HCT116 (cell line): ENCODE measurements at regions not wholly inside any gene's neighbourhood (a gene's known extent, or its start where the extent isn't known, plus 50 kb on each side); places are given as distances from the start of the nearest gene placed in this dataset.

Experiments used
- ATAC-seq: fragments of 200-7000 bp; cut with Tn5 transposase; 2 replicates; pipeline ENCODE4 v1.9.1; 2020; ENCODE audit warnings: mild to moderate bottlenecking, moderate library complexity
- BruUV-seq: library from RNA; stranded (reverse); fragments of 400-500 nt; replicated peaks from 2 replicates; lab custom pipeline; 2021; lab: Mats Ljungman, UMichigan
- CTCF ChIA-PET: fragments of 300-600 bp; sonication (Branson Sonifier 250); formaldehyde crosslinking; loops from one replicate; lab custom pipeline; 2021; ENCODE audit warnings: antibody characterized with exemption; lab: Charles Lee
- POLR2A ChIA-PET: fragments of 300-600, 350-600 bp; sonication (Branson Sonifier 250); formaldehyde crosslinking; loops from one replicate; lab custom pipeline; 2021; ENCODE audit warnings: antibody characterized with exemption; lab: Charles Lee
- RAD21 ChIA-PET, 2 experiments: fragments of 300-600 bp; sonication (Branson Sonifier 250); formaldehyde crosslinking; loops; one replicate each; lab custom pipeline; 2023; ENCODE audit warnings: low total read pairs in 2 of 2; ENCODE audit not compliant: uncharacterized antibody in 2 of 2, unreplicated experiment in 2 of 2, low non-redundant PET in 1 of 2; lab: Charles Lee
- DNase-seq: peaks from one replicate; pipeline ENCODE4 v3.0.0-alpha.2; 2010; ENCODE audit warnings: low read depth, low spot score
- H2AFZ ChIP-seq: fragments of 200-600 bp; shearing (Covaris generic), sonication (generic); 2 replicates; pipeline ENCODE4 v1.6.1; 2017; ENCODE audit warnings: low read depth, mixed run types, mixed read lengths, antibody characterized with exemption, low read length; ENCODE audit not compliant: poor library complexity, severe bottlenecking
- H3K27ac ChIP-seq: 2 replicates; pipeline ENCODE4 v1.5.1; 2012; ENCODE audit warnings: low read depth, low read length
- H3K27me3 ChIP-seq: fragments of 200-600 bp; sonication (generic); 2 replicates; pipeline ENCODE4 v1.6.1; 2016; ENCODE audit warnings: mixed run types, low read length, mixed read lengths; ENCODE audit not compliant: insufficient read depth
- H3K36me3 ChIP-seq, 2 experiments: fragments of 200-500 bp in 1 of 2; fragments of 200-600 bp in 1 of 2; sonication (Bioruptor generic) in 1 of 2; sonication (generic) in 1 of 2; 2 replicates each; pipeline versions ENCODE4 v1.5.1 to v1.6.1; 2014 to 2016; ENCODE audit warnings: low read length in 2 of 2, inconsistent platforms in 1 of 2, mixed read lengths in 1 of 2, mixed run types in 1 of 2; ENCODE audit not compliant: insufficient read depth in 2 of 2, control insufficient read depth in 1 of 2
- H3K4me1 ChIP-seq, 2 experiments: fragments of 200-600 bp in 1 of 2; sonication (generic) in 1 of 2; 2 replicates each; pipeline versions ENCODE4 v1.5.1 to v1.6.1; 2012 to 2017; ENCODE audit warnings: low read length in 2 of 2, inconsistent platforms in 1 of 2, mild to moderate bottlenecking in 1 of 2, mixed read lengths in 1 of 2, mixed run types in 1 of 2, moderate library complexity in 1 of 2; ENCODE audit not compliant: insufficient read depth in 2 of 2, control insufficient read depth in 1 of 2
- H3K4me2 ChIP-seq: fragments of 200-600 bp; sonication (generic); 2 replicates; pipeline ENCODE4 v1.6.1; 2017; ENCODE audit warnings: mixed run types, low read length, mixed read lengths
- H3K4me3 ChIP-seq, 2 experiments: fragments of 200-600 bp in 1 of 2; sonication (generic) in 1 of 2; replicated peaks in 1 of 2; 2 replicates each; pipeline ENCODE4 v1.5.1; 2011 to 2016; ENCODE audit warnings: low read length in 2 of 2, control low read depth in 1 of 2, low read depth in 1 of 2, mild to moderate bottlenecking in 1 of 2, mixed read lengths in 1 of 2, mixed run types in 1 of 2
- H3K79me2 ChIP-seq: fragments of 200-600 bp; sonication (generic); 2 replicates; pipeline ENCODE4 v1.6.1; 2017; ENCODE audit warnings: mild to moderate bottlenecking, mixed run types, low read length, moderate library complexity, mixed read lengths; ENCODE audit not compliant: insufficient read depth
- H3K9ac ChIP-seq: fragments of 200-600 bp; sonication (generic); 2 replicates; pipeline ENCODE4 v1.6.1; 2016; ENCODE audit warnings: low read length, mixed read lengths
- H3K9me2 ChIP-seq: fragments of 200-600 bp; sonication (generic), shearing (Covaris generic); 2 replicates; pipeline ENCODE4 v1.6.1; 2017; ENCODE audit warnings: mixed run types, mild to moderate bottlenecking, moderate library complexity; ENCODE audit not compliant: insufficient read depth
- H3K9me3 ChIP-seq, 2 experiments: fragments of 200-500 bp in 1 of 2; fragments of 200-600 bp in 1 of 2; sonication (Bioruptor generic) in 1 of 2; sonication (generic) in 1 of 2; 2 replicates each; pipeline ENCODE4 v1.6.1; 2014 to 2017; ENCODE audit warnings: low read length in 2 of 2, mixed read lengths in 2 of 2, inconsistent platforms in 1 of 2, low read depth in 1 of 2, mild to moderate bottlenecking in 1 of 2, mixed run types in 1 of 2, moderate library complexity in 1 of 2; ENCODE audit not compliant: control insufficient read depth in 1 of 2, insufficient read depth in 1 of 2
- H4K20me1 ChIP-seq: fragments of 200-600 bp; sonication (generic), shearing (Covaris generic); 2 replicates; pipeline ENCODE4 v1.6.1; 2017; ENCODE audit warnings: mixed run types, mild to moderate bottlenecking, moderate library complexity; ENCODE audit not compliant: insufficient read depth
- ATF3 ChIP-seq: IDR thresholded peaks from 2 replicates; pipeline ENCODE4 v1.6.1; 2012
- CBX3 ChIP-seq: IDR thresholded peaks from 2 replicates; pipeline ENCODE4 v1.6.1; 2012; ENCODE audit warnings: low read depth
- CEBPB ChIP-seq: IDR thresholded peaks from 2 replicates; pipeline ENCODE4 v1.6.1; 2012; ENCODE audit warnings: low read depth
- EGR1 ChIP-seq: IDR thresholded peaks from 2 replicates; pipeline ENCODE4 v1.6.1; 2012; ENCODE audit warnings: low read depth
- EZH2 ChIP-seq: fragments of 200-600 bp; sonication (generic); IDR thresholded peaks from 2 replicates; pipeline ENCODE4 v1.6.1; 2017; ENCODE audit warnings: antibody characterized with exemption, mixed run types
- FOSL1 ChIP-seq: IDR thresholded peaks from 2 replicates; pipeline ENCODE4 v1.6.1; 2012; ENCODE audit warnings: low read depth
- JUND ChIP-seq: IDR thresholded peaks from 2 replicates; pipeline ENCODE4 v1.6.1; 2012
- POLR2A ChIP-seq: IDR thresholded peaks from 2 replicates; pipeline ENCODE4 v1.7.0; 2011; ENCODE audit warnings: borderline replicate concordance; ENCODE audit not compliant: insufficient read depth, insufficient read length; ENCODE audit errors: extremely low read depth
- POLR2AphosphoS5 ChIP-seq: IDR thresholded peaks from 2 replicates; pipeline ENCODE4 v1.6.1; 2011; ENCODE audit warnings: mild to moderate bottlenecking, low read depth, low read length, moderate library complexity
- RAD21 ChIP-seq: IDR thresholded peaks from 2 replicates; pipeline ENCODE4 v1.6.1; 2012; ENCODE audit warnings: low read depth, mild to moderate bottlenecking
- SIN3A ChIP-seq: IDR thresholded peaks from 2 replicates; pipeline ENCODE4 v1.6.1; 2012; ENCODE audit warnings: low read depth
- TCF7L2 ChIP-seq: IDR thresholded peaks from 2 replicates; pipeline ENCODE4 v1.7.0; 2011; ENCODE audit warnings: borderline replicate concordance, inconsistent platforms; ENCODE audit not compliant: insufficient read depth, insufficient read length; ENCODE audit errors: extremely low read depth
- YY1 ChIP-seq: IDR thresholded peaks from 2 replicates; pipeline ENCODE4 v1.6.1; 2011; ENCODE audit warnings: low read length, low read depth, moderate library complexity, mild to moderate bottlenecking; ENCODE audit not compliant: insufficient replicate concordance; ENCODE audit errors: extremely low read depth
- ZFX ChIP-seq: fragments of 450-650 bp; IDR thresholded peaks from 2 replicates; pipeline ENCODE4 v1.6.1; 2017
- ZNF274 ChIP-seq: fragments of 200-500 bp; sonication (Bioruptor generic); IDR thresholded peaks from 2 replicates; pipeline ENCODE4 v1.6.1; 2014; ENCODE audit warnings: mild to moderate bottlenecking, low read depth, low read length, inconsistent platforms
- intact Hi-C: fragments of 100-400 bp; cut with micrococcal nuclease; formaldehyde crosslinking; loops from 2 replicates; pipeline ENCODE4 v1.10.0; 2022
- TF ChIP-seq, protein P1 (sequence below): IDR thresholded peaks from 2 replicates; pipeline ENCODE4 v1.6.1; 2011; ENCODE audit warnings: mild to moderate bottlenecking, low read length, moderate library complexity; ENCODE audit not compliant: insufficient replicate concordance; ENCODE audit errors: extremely low read depth

DNA sequence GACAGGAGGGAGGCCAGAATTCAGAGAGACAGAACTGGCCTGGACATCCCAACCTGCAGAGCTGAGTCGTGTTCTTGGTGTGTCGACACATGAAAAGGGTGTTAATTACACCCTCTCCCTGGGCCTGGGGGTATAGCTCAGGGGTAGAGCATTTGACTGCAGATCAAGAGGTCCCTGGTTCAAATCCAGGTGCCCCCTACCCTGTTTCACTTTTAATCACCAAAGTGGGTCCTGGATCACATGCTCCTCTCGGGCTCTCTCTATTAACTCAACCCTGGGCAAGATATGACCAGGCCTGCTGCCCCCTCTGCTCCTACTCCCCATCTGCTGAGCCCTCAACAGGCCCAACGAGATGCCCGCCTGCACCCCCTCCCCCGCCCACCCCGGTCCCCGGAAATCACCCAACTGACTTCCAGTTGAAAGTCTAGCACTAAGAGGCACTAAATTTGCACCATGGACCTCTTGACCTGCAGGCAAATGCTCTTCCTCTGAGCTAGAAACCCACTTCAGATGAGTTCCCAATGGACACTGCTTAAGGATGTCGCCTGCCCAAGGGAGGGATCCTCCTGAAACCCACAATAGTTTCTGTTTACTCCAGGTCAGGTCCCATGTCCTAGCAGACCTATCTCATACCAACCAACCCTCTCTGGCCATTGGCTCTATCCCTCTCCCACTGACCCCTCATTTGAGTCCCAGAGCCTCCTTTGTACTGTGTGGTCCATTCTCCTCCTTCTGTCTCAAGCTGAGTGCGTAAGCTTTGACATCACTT is 137.6 kb downstream of the ZNF467 start (continued):
- TF ChIP-seq POLR2A (no peak), CBX3 (0 out of 2 replicates have a peak, but pooled peaks have one; percentile 66), SIN3A (no peak)

GRCh38 chr7:149633976-149634945 is 136.7 kb upstream of the ZNF746 start:
- ChIA-PET POLR2A (no interaction called here), RAD21 (no interaction called here), CTCF (interaction anchor here (1.3 to 1.8 kb wide), 2 partner anchors 8 to 28 kb away, joined by 3 to 5 read pairs; no protein-coding TSS in a partner anchor)
- no peaks in the 10 kb centered on the region for H3K9me2 ChIP-seq
- H3K9ac ChIP-seq, result no peak overlapping the region
- no peak overlapping the region for H3K27ac ChIP-seq
- H3K27me3 ChIP-seq, result peaks cover 7% of the 10 kb centered on the region; the same call in 1 of the 2 replicates
- no peak overlapping the region for H2AFZ ChIP-seq
- no peaks in the 10 kb centered on the region for H3K36me3 ChIP-seq
- intact Hi-C loops, result no loop called here
- no peaks in the 10 kb centered on the region for H4K20me1 ChIP-seq
- no peaks in the 10 kb centered on the region for H3K9me3 ChIP-seq
- no peak overlapping the region for H3K4me3 ChIP-seq
- no peak overlapping the region for H3K4me2 ChIP-seq
- H3K4me1 ChIP-seq, result no peaks in the 10 kb centered on the region
- no peak for TF ChIP-seq EGR1
- no peak for TF ChIP-seq POLR2A
- TF ChIP-seq ZNF274, result no peak
- TF ChIP-seq JUND, result no peak
- TF ChIP-seq, protein P1, sequence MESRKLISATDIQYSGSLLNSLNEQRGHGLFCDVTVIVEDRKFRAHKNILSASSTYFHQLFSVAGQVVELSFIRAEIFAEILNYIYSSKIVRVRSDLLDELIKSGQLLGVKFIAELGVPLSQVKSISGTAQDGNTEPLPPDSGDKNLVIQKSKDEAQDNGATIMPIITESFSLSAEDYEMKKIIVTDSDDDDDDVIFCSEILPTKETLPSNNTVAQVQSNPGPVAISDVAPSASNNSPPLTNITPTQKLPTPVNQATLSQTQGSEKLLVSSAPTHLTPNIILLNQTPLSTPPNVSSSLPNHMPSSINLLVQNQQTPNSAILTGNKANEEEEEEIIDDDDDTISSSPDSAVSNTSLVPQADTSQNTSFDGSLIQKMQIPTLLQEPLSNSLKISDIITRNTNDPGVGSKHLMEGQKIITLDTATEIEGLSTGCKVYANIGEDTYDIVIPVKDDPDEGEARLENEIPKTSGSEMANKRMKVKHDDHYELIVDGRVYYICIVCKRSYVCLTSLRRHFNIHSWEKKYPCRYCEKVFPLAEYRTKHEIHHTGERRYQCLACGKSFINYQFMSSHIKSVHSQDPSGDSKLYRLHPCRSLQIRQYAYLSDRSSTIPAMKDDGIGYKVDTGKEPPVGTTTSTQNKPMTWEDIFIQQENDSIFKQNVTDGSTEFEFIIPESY, result no peak
- TF ChIP-seq RAD21, result no peak
- TF ChIP-seq TCF7L2, result no peak
- TF ChIP-seq EZH2, result no peak
- no peak for TF ChIP-seq SIN3A
- TF ChIP-seq FOSL1, result no peak
- TF ChIP-seq CEBPB, result no peak
- TF ChIP-seq POLR2AphosphoS5, result no peak
- no peak for TF ChIP-seq ZFX
- no peak for TF ChIP-seq YY1
- TF ChIP-seq ATF3, result no peak
- BruUV-seq, result no TSS peak
- H3K79me2 ChIP-seq, result no peaks in the 10 kb centered on the region
- ATAC-seq, result no peak
- DNase-seq, result no peak
